Fibroblast of the aortic adventitia (primary cell): ENCODE measurements at regions not wholly inside any gene's neighbourhood (a gene's known extent, or its start where the extent isn't known, plus 50 kb on each side); places are given as distances from the start of the nearest gene placed in this dataset.
"Not testable (repeated sequence)": the region's sequence is repeated elsewhere in the genome, so short reads cannot be mapped to it uniquely, and the experiment has no call there.

ENCODE experiments used
- DNase-seq: peaks from one replicate; pipeline ENCODE4 v3.0.0-alpha.2; 2010; ENCODE audit warnings: low read depth
- H3K4me3 ChIP-seq: 2 replicates; pipeline ENCODE4 v1.5.1; 2011; ENCODE audit warnings: low read depth, mild to moderate bottlenecking, control low read depth, low read length, moderate library complexity
- CTCF ChIP-seq: IDR thresholded peaks from 2 replicates; pipeline ENCODE4 v1.5.1; 2011; ENCODE audit warnings: mild to moderate bottlenecking, low read length, control low read depth, inconsistent platforms; ENCODE audit not compliant: insufficient read depth

GRCh38 chr22:27108425-27109114 is 451.2 kb downstream of the MIAT start:
- peak; percentile 45 for DNase-seq
- H3K4me3 ChIP-seq: no peak overlapping the region
- no peak for TF ChIP-seq CTCF

GRCh38 chr22:27109406-27109805 is 452.0 kb downstream of the MIAT start:
- not testable (repeated sequence) for H3K4me3 ChIP-seq, DNase-seq

DNA sequence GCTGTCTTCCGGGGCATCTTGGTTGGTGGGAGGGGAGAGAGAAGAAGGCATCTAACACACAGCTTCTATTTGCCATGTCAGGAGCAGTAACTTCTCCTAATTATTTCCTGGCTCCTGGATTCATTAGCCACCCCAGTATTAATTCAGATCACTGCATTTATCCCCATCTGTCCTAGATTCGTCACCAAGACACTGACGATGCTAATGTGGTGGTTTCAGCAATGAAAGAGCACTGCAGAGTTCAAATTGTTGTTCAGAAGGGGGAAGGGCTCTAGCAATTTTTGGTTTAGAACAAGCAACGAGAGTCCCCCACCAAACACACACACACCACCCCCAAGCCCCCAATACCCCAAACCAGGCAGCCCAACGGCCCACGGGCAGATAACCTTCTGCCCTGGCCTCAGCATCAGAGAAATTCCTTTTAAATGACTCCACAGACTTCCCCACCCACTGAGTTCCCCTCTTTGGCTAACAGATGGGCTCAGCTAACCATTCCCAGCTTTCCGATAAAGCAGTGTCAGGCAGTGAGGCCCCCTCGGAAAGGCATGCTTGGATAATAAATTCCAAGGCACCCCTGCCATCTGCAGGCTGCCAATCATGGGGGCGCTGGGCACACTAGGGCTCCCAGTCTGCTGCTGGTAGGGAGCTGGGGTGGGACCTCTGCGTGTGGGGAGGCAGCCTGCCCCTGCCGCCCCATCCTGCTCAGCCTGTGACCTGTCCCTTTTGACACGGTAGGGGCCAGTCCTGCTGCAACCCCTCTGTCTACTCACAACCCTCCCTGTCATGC is 453.5 kb downstream of the MIAT start:
- peak; percentile 75 for DNase-seq
- H3K4me3 ChIP-seq: no peak overlapping the region

DNA sequence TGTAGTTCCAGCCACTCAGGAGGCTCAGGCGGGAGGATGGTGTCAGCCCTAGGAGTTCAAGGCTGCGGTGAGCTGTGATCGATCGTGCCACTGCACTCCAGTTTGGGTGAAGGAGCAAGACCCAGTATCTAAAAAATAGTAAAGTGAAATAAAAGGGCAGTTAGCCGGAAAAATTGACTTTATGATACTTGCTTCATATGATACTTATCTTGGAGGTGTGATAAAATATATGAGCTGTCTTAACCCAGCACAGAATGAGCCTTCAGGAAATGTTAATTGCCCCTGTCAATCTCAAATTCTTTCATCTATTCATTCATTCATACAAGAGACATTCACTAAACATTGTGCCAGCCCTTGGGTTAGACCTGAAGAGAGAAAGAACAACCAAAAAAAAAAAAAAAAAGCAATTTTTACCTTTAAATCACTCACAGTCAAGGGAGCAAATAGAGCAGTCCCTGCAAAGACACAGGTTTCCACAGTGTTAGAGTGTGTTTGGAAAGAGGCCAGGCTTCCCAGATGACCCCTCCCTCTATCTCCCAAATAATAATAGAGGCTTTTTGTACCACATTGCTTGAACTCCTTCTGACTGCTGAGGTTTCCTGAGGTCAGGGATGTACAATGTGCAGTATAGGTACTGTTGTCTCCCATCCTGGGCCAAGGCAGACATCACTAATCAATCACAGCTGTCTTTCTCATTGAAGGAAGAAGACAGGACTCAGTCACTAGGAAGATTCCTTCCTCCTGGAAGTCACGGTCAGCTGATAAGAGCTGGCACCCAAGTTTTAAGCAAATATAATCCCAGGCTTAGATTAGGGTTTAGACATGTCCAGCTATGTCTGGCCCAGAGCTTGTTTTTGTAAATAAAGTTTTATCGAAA is 454.6 kb downstream of the MIAT start:
- TF ChIP-seq CTCF: no peak
- no peak for DNase-seq
- no peak overlapping the region for H3K4me3 ChIP-seq

More for the DNA sequence above, 453.5 kb downstream of the MIAT start:
- no peak for TF ChIP-seq CTCF

DNA sequence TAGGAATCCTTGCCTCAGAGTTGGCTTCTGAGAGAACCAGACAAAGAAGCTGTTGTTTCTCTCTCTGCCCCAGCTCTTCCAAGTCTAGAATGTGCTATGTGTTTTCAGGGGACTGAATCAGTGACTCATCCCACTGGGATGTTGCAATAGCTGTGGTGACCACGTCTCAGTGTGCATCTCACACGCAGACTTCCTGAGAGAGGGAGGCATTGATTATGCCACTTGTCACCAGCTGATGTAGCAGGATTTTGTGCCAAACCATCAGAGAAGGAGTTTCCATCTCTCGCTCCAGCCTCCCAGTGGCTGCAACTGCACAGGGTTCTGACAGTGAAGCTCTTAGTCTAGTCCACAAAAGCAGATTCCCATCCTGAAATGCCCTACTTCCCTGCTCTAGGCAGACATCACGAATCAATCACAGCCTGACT is 455.8 kb downstream of the MIAT start:
- DNase-seq: peak; percentile 96
- peak; percentile 45 for TF ChIP-seq CTCF
- no peak overlapping the region for H3K4me3 ChIP-seq

- no peak overlapping the region for H3K4me3 ChIP-seq
- DNase-seq: peak; percentile 47
- no peak for TF ChIP-seq CTCF
These were observed 456.3 kb downstream of the MIAT start for GRCh38 chr22:27113641-27114040.

DNA sequence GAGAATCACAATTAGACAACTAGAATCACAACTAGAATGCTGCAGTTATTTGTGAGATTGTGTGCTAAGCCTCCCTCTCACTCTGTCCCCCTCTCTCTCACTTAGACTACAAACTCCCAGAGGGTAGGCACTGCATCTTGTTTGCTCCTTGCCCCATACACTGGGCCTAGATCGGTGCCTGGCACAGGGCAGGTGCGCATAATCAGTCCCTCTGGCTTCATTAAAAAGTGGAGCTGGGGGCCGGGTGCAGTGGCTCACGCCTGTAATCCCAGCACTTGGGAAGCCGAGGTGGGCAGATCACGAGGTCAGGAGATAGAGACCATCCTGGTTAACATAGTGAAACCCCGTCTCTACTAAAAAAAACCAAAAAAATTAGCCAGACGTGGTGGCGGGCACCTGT is 456.8 kb downstream of the MIAT start:
- no peak for TF ChIP-seq CTCF
- DNase-seq: no peak

More for the DNA sequence above, 456.8 kb downstream of the MIAT start:
- no peak overlapping the region for H3K4me3 ChIP-seq
